HFF-Myc (cell line): ENCODE measurements at regions not wholly inside any gene's neighbourhood (a gene's known extent, or its start where the extent isn't known, plus 50 kb on each side); places are given as distances from the start of the nearest gene placed in this dataset.
A peak's percentile ranks its signal among the peaks of the same experiment; 100 is the strongest.

Experiments used
- DNase-seq: peaks from one replicate; pipeline ENCODE4 v3.0.0-alpha.2; 2011; ENCODE audit warnings: low read depth; ENCODE audit errors: extremely low read depth
- H3K4me3 ChIP-seq: replicated peaks from 2 replicates; pipeline ENCODE4 v1.5.1; 2011; ENCODE audit warnings: low read depth, mild to moderate bottlenecking, control low read depth, low read length
- TF ChIP-seq, protein P1 (sequence below): IDR thresholded peaks from 2 replicates; pipeline ENCODE4 v1.5.1; 2012; ENCODE audit warnings: mild to moderate bottlenecking, low read depth, low read length, control low read depth; ENCODE audit errors: missing control alignments

GRCh38 chr4:119739796-119740195 is 111.2 kb upstream of the PDE5A start:
- TF ChIP-seq, protein P1, sequence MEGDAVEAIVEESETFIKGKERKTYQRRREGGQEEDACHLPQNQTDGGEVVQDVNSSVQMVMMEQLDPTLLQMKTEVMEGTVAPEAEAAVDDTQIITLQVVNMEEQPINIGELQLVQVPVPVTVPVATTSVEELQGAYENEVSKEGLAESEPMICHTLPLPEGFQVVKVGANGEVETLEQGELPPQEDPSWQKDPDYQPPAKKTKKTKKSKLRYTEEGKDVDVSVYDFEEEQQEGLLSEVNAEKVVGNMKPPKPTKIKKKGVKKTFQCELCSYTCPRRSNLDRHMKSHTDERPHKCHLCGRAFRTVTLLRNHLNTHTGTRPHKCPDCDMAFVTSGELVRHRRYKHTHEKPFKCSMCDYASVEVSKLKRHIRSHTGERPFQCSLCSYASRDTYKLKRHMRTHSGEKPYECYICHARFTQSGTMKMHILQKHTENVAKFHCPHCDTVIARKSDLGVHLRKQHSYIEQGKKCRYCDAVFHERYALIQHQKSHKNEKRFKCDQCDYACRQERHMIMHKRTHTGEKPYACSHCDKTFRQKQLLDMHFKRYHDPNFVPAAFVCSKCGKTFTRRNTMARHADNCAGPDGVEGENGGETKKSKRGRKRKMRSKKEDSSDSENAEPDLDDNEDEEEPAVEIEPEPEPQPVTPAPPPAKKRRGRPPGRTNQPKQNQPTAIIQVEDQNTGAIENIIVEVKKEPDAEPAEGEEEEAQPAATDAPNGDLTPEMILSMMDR: no peak
- no peak for DNase-seq
- no peak overlapping the region for H3K4me3 ChIP-seq

DNA sequence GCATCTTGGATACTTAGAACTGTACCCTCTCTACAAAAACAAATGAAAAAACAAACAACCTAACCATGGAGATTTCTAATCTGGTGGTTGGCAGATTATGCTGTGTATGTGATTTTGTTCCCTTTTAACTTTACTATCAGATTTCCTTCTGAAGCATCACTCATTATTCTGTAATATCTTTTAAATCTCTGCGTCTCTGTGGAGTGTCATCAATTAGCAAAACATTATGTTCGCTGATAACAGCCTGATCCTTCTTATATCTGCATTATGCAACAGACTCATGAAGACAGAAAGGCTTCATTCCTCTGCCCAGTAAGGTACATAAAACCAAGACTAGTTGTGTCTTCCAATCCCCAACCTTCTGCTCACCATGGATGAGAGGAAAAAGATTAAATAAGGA is 110.3 kb upstream of the PDE5A start:
- DNase-seq: no peak
- no peak overlapping the region for H3K4me3 ChIP-seq
- TF ChIP-seq, protein P1: no peak

- H3K4me3 ChIP-seq: no peak overlapping the region
- DNase-seq: no peak
- TF ChIP-seq, protein P1: no peak
Observed at GRCh38 chr4:119736559-119736958, 108.0 kb upstream of the PDE5A start.

DNA sequence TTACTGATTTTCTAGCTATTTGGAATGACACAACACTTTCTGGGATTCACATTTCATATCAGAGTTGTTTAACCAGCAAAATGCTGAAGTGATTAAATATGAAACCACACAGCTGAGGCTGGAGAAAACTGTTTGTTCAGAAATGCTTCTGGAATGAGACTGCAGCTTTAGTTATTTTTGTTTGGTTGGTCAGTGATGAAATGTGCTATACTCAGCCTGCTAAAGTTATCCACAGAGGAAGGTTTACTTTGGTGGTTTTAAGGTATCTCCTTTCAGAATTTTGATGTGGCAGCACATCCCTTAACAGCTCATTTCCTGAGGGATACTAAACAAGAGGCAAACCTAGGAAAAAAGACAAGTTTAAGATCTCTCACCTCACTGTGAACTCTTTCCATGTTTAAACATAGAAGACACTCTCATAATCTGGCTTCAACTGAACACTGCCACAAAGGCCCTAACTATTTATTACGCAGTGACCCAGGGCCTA is 106.6 kb upstream of the PDE5A start:
- peak; percentile 91 for DNase-seq
- TF ChIP-seq, protein P1: no peak
- H3K4me3 ChIP-seq: no peak overlapping the region

- no peak for DNase-seq
- TF ChIP-seq, protein P1: no peak
- no peak overlapping the region for H3K4me3 ChIP-seq
Observed at GRCh38 chr4:119733431-119733830, 104.8 kb upstream of the PDE5A start.

- TF ChIP-seq, protein P1: no peak
- no peak overlapping the region for H3K4me3 ChIP-seq
- DNase-seq: no peak
Observed at GRCh38 chr4:119731778-119732177, 103.2 kb upstream of the PDE5A start.

DNA sequence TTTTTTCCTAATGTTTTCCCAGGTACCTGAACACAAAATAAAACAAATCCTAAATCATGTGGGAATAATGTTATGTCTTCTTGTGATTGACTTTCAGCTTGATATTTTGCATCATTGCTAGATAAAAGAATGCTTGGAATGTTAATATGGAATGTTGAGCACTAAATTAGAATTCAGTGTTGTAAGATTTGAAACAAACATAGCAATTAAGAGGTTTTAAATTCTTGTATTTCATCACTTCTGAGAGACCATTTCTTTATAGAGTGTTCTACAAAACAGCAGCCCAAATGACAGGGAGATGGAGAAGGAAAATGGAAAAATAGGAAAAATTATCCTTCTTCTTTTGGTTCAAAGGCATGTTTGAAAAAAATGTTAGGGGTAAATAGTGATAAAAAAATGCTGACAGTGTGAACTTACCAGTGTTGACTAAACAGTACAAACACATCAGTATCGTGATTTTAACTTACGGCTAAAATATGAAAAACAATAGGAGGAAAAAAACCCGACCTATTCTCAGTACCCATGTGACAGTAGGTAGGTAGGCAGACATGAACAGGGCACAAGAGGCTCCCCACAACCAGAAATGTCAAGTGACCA is 102.6 kb upstream of the PDE5A start:
- TF ChIP-seq, protein P1: no peak
- no peak for DNase-seq
- H3K4me3 ChIP-seq: no peak overlapping the region
